ENCODE measurements at regions not wholly inside any gene's neighbourhood (a gene's known extent, or its start where the extent isn't known, plus 50 kb on each side); places are given as distances from the start of the nearest gene placed in this dataset.

DNA sequence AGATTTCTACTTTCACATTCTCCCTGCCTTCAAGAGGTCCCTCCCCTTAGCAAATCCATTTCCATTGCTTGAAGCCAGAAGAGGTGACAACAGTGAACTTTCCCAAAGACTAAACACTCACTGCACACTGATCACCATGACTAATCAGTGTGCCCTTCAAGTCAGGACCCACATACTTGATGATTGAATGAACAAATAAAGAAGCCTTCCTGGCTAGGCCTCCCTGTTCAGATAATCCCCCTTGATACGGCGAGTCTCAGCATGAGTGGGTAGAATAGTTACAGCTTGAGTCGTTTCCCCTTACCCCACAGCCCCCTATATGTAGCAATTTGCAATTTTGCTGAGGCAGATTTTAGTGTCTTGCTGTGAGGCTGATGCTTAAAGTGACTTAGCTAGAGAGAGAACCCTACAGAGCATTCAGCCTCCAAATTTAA is 102.2 kb downstream of the UNC5CL start:
- DNase-seq: no peak

DNA sequence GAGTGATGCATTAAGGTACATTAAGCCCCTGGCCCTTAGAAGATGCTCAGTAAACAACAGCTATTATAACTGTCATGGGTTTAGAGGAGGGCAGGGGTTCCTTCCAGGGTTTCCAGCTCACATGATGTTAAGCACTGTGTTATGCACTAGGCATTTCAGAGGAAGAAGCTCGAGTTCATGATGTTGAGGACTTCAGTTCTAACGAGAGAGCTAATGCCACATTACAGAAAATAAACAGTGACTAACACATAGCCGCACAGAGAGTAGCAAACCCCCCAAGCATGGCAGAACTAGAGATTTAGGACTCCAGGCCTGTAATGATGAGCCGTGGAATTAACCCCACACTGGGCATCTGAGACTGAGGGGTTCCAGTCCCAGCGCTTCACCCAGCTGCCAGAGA is 105.2 kb downstream of the UNC5CL start:
- DNase-seq: no peak

DNA sequence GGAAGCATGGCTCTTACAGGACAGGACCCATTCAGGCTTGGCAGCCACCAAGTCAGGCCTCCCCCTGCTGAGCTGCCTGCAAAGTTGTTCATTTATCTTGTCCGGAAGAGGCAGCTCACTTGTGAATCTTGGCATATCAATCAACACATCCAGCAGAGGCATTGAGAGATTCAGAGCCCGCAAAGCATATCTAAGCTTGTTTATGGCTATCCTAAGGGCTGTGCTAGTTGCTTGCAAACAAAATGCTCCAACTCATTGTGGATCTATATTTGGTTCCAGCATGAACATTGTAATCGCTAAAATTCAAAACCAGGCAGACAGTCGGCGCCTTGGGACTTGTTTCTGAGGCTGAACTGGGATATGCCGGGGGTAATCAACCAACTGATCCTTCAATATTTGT is 106.1 kb downstream of the UNC5CL start:
- no peak for DNase-seq

DNA sequence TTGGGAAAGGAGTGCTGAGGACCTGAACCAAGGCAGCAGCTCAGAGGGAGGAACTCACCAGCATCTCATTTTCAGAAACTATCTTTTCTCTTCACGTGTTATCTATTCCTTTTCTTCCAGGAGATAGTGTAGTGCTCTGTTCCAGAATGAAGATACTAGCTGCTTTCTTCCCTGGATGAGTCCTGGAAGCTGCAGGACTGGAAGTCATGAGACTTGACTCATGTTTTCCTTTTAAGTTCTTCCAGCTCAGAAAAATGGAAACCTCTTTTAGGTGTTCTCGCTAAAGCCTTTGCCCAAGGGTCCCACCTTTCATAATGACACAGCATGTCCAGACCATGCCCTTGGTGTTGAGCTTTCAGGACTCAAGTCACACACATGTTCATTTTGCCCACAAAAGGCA is 106.7 kb downstream of the UNC5CL start:
- DNase-seq: no peak

DNA sequence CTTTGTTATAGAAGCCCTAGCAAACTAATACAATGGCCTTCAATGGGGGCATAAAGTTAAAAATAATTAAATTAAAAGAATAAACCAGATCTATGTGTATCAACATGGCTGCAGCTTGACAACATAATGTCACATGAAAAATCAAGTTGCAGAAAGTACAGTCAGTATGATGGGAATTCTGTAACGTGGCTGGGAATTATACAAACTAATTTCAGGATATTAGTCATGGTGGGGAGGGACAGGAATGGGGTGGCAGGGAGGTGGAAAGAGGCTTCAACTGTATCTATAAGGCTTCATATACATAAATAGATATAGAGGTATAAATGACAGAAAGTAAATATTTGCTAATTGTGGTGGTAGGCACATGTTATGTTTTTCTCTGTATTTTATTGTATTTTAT is 107.1 kb downstream of the UNC5CL start:
- DNase-seq: no peak

DNA sequence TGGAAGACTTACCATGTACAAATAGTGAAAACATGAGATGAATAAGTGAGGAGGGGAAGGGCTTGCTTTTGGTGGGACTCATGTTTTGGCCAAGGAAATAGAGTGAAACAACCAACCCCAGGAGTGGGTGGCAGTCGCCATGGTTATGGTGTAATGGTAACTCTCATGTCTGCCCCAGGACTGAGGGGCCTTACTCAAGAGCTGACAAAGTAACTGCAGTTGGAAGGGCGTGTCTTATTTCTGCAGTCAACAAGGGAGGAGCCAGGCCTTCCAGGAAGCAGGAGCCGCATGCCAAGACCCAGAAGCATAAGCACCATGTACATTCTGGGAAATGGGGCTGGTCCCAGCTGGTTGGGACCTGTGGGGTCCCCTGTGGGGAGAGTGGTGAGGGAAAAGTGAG is 108.5 kb downstream of the UNC5CL start:
- DNase-seq: no peak

DNA sequence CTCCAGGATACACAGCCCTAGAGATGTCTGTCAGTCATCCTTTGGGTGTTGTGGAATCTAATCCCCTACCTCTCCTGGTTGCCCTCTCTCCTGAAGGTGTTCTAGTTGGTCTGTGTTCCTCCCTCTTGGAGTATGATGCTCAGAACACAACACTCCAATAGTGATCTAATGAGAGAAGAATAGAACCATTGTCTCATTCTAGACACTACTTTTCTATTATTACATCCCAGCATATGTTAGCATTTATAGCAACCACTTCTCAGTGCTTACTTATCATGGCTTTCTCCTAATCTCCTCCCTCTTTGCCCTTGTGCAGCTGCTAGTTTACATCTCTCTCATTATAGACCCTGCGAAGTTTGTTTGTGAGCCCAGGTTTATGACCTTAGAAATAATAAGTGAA is 109.0 kb downstream of the UNC5CL start:
- DNase-seq: no peak

DNA sequence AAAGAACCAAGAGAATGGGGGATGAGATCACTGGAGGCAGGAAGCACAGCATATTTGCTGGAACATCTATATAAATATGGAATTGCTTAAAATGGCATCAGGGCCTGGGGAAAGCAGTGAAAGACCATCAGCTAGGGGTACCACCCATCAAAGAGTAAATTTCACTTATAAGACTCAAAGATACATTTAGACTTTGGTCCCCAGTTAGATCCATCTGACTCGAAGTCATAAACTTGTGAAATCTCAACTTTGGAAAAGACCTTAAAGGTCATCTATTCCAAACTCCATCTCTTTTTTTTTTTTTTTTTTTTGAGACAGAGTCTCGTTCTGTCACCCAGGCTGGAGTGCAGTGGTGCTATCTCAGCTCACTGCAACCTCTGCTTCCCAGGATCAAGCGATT is 109.8 kb downstream of the UNC5CL start:
- DNase-seq: no peak

DNA sequence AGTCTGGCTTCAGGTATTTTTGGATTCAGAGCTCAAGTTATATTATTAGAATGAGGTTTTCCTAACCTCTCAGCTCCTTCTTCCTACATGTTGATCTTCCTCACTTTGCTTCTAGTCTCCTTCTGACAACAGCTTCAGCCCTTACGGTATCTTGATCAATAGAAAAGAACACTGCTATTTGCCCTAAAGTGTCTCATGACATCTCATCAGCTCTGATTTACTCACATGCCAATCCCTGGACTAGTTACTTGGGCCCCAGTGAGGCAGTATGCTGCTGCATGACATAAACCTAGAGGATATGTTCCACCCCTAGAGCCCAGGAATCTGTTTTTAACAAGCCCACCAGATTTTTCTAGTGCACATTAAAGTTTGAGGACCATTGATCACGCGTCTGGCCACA is 110.3 kb downstream of the UNC5CL start:
- no peak for DNase-seq

DNA sequence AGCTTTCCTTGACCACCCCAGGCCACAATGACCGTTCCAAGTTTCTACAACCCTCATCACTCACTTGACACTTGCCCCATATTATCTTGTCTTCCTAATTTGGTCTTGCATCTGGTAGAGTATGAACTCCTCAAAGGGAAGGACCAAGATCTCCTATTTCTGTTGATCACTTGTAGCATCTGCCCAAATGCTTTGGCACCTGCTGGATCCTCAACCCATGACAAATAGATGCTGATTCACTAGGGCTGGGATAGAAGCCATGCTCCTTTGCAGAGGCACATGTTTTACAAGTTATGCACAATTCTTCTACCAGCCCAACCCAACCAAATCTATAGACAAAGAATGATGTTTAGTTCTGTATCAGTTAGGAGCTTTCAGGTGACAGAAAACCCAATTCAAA is 110.7 kb downstream of the UNC5CL start:
- DNase-seq: no peak

DNA sequence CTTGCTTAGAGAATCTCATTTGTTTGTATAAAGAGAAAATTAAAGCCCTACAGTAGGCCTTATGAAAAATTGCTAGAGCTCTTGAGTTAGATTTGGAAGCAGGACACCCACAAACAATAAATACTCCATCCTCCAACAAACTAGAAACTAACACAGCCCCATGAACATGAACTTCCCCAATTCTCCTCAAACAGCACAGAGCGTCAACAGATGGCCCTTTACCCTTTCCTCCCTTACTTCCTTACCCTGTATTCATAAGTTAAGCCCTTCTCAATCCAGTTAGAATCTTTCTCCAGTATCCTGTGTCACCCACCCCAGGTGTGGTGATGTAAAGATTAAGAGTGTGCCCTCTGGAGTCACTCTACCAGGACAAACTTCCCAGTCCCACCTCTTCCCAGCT is 113.7 kb downstream of the UNC5CL start:
- DNase-seq: no peak

DNA sequence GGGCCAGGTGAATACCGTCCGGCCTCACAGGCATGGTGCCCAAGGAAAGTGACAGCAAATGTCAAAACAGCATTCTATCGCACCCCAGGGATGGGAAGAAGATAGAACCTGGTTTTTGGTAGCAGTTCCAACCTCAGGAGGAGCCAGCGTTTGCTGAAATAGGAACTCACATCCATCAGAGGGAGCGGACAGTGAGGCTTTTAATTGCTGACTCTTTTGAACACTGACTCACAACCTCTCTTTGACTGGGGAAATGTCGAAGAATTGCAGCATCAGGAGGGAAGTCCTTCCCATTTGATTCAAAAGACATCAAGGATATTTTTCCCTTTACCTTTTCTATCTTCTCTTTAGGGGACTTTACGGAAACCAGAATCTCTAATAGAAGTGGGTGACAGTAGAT is 114.2 kb downstream of the UNC5CL start:
- DNase-seq: no peak

DNA sequence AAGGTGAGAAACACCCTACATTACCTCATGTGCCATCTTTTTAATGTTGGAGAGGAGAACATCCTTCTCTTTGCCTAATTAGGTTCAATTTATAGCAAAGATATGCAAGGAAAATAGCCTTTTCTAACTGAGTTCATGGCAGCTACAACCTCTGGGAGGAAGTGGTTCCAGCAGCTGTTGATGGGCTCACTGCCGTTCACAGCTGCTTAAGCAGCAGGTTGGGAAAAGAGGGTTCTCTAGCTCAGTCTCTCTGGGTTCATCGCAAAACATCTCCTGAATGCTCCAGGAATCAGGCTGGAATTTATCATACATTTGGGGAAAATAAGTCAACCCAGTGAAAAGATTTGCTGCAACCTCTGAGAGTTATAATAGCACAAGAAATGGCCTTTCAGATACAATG is 115.1 kb downstream of the UNC5CL start:
- DNase-seq: no peak

DNA sequence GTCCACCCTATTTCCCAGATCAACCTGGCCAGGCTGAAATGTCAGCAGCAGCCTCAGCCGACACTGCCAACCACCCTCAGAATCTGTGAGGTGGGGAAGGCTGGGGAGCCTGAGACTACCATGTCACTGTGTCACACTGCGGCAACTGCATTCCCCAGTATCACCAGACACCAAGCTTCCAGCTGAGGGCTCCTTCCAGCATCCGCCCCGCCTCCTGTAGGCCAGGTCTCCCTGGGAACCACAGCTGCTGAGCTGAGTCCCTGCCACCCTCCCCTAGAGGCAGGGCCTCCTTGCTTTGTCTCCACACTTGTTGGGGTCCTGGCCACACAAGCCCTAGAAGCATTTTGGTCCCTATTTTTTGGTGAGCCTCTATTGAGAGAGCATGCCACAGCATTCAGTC is 115.7 kb downstream of the UNC5CL start:
- DNase-seq: no peak

DNA sequence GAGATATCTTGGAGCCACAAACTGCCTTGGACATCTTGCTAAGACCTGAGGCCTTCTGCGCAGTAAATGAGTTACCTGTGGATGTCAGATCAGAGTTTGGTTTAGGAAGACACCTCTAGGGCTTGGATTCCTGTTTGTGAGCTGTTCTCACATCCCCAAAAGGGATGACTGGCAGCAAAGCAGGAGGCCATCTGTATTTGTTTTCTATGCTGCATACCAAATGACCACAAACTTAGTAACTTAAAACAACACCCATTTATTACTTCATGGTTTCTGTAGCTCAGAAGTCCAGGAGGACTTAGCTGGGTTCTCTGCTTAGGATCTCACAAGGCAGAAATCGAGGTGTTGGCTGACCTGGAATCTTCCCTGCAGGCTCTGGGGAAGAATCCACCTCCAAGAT is 116.7 kb downstream of the UNC5CL start:
- no peak for DNase-seq

DNA sequence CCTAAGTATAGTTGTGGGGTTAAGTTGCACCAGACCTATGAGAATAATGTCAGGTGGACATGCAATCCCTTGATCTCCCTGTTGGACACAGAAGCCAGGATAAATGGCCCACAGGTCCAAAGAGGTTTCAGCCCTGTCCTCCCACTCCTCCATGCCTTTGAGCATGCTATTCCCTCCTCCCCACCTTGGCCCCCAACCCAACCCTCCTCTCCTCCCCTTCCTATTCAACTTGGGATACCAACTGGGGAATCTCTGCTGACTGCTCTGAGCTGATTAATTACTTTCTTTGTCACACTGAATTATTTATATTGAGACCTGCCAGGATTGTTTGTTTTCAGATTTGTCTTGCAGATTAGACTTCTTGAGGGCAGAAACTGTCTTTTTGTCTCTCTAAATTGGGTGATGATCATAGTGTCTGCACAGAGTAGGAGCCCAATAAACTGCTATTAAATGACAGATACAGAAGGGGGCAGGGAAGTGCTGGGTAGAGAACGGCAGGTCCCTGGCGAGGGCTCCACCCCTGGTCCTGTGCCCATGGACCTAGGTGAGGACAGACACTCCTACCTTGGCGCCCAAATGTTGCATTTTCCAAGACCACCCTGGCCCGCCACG is 120.9 kb downstream of the UNC5CL start:
- no peak for DNase-seq

DNA sequence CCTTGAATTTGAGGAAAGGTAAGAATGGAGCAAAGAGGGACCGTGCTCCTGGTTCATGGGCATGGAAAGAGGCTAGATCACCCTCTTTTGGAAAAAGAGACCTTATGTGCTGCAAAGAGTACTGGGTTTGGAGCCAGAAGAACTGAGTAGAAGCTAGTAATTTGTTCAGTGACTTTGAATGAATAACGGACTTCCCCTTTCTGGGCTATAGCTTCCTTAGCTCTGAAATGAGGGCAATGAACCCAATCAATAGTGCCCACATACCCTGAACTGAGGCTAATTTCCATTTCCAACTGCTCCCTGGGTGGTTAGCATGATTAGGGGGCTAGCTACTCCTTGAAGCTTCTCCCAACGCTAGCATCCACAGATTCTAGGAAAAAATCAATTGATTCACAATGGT is 121.4 kb downstream of the UNC5CL start:
- DNase-seq: no peak

DNA sequence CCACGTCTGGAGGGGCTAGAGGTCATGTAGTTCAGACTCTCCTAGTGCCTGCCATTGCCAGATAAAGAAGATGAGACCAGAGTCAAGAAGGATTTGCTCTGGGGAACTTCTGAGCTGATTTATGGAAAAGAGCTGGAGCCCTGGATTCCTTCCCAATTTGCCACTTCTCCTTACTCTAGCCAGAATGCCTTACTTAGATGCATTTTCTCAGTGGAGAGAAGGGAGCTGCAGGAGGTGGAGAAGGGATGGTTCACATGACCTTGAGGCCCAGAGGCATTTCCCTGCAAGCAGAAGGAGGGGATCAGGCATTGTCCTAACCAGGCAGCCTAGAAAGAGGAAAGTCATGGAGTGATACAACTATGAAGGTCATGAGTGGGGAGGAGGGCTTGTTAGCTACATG is 122.2 kb downstream of the UNC5CL start:
- DNase-seq: no peak

DNA sequence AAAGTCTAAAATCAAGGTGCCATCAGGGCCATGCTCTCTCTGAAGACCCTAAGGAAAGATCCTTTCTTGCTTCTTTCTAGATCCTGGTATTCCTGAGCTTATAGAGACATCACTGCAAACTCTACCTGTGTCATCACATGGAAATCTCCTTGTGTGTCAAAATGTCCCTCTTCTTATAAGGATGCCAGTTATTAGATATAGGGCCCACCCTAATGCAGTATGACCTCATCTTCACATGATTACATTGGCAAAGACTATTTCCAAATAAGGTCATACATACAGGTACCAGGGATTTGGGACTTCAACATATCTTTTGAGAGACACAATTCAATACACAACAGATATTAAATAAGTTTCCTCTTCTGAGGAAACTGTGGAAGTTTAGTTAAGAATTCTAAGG is 123.9 kb downstream of the UNC5CL start:
- DNase-seq: no peak

DNA sequence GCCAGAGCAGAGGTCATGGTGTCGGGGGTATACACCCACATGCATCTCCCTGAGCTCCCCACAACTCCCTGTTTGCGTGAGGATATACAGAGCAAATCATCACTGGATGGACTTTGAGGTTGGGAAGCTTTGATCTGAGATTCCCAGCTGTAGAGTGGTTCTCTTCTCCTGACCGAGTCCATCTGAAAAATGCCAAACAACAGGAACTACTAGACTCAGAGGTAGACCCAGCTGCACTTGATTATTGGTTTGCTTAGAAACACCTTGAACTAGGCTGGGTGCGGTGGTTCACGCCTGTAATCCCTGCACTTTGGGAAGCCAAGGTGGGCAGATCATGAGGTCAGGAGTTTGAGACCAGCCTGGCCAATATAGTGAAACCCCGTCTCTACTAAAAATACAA is 125.0 kb downstream of the UNC5CL start:
- DNase-seq: no peak

DNA sequence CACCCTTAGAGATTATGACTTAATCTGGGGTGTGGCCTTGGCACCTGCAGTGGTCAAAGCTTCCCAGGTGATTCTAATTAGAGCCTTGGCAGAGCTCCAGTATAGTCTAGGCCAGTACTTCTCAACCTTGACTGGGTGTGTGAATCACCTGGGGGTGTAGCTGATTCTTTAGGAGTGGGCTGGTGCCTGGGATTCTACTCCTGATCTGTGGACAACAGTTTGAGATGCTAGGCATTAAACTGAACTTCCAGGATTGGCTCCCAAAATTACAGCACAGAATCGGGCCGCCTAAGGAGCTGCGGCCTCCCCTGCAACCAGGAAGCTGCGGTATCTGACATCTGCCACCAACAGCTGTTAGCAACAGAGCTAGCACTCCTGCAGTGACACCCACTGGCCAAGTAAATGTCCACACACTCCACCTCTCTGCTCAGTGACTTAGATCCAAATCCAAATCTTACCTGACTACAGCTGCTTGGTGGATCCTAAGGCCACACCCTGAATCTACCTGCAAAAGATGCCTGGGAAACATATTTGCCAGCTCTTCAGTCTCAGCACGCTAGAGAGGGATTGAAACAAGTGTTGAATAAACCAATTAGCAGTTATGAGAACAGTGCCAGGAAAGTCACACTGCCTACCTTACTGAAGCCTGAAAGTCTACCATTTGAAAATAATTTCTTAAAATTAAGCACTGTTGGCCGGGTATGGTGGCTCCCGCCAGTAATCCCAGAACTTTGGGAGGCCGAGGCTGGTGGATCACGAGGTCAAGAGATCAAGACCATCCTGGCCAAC is 126.7 kb downstream of the UNC5CL start:
- peak; percentile 7 for DNase-seq

DNA sequence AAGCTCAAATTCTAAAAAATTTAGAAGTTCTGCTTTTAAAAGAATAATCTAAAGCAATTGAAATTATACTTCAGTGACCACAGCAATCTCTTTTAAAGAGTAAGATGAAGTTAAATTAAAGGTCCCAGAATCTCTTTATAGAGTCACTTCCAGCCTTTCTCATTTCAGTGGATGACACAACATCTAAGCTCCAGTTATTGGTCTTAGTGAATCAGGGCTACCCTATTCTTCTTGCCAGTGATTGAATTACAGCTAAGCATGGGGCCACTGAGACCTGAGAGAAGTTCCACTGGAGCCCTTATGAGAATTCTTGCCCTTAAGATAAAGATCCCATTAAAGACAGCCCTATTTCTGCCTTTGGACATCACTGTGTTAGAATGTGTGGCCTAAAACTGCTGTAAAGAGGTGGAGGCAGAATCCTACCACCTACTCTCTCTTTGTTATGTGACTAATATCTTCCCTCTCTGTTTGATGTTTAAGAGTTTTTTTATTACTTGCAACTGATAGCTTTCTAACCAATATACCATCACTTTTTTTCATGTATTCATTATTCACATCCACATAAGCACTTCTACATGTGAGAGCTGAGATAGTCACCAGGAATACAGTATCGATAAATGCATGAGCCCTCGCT is 128.6 kb downstream of the UNC5CL start:
- no peak for DNase-seq

DNA sequence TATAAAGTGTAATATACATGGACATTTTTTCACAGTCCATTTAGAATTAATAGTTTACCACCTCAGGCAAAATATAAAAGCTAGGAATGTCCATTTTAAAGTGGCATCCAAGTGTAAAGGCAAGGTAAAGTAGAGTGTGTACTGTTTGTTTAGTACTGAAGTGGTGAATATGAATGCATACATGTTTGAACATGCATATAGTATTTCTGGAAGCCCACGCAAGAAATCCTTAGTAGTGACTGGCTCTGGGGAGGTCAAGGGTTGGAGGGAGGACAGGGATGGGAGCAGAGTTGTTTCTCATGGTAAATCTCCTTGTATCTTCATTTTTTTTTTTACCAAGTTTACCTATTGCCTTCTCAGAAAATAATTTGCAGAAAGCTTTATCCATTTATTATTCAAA is 129.2 kb downstream of the UNC5CL start:
- no peak for DNase-seq

DNA sequence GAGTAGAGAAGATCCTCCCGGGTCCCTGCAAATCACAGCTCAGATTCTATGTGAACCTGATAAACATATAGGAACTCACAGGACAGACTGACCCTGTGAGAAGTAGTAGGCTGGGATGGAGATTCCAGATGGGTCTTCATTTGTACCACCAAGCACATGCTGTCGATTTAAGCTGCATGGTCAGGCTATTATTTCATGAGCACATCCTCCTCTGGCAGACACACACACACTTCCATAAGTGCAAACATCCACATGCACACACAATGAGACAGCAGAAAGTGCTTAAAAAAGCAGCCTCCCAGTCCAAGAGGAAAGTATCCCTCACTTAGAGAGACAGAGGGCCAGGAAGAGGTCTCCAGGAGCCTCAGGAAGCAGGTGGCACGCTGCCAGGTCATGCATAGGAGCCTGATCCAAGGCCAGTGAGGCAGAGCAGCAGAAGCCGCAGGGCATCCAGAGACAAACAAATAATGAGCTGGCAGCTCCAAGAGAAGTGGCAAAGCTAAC is 131.8 kb downstream of the UNC5CL start:
- no peak for DNase-seq

Measured in midbrain (tissue), 1 donor.